ENCODE measurements at regions not wholly inside any gene's neighbourhood (a gene's known extent, or its start where the extent isn't known, plus 50 kb on each side); places are given as distances from the start of the nearest gene placed in this dataset.

- no peak overlapping the region for H3K4me3 ChIP-seq (ENCODE audit: extremely low read depth in 1 of 4, insufficient read depth in 2 of 4, low read depth in 3 of 4, low read length in 4 of 4)
- no peak for FAIRE-seq
Measured at GRCh38 chr5:12920527-12920926, 1016.3 kb upstream of the CTNND2 start.

More at GRCh38 chr5:12920527-12920926, 1016.3 kb upstream of the CTNND2 start:
- Histone ChIP-seq H3K4me1 (replicated peaks in 1 of 4; ENCODE audit: control insufficient read depth in 3 of 4, insufficient read depth in 4 of 4, low read length in 3 of 4) (no peaks in the 10 kb centered on the region), H4K20me1 (replicated peaks in 1 of 2; ENCODE audit: control insufficient read depth in 1 of 2, insufficient read depth in 2 of 2, low read length in 2 of 2) (no peaks in the 10 kb centered on the region), H4K5ac (ENCODE audit: insufficient read length, low read depth, low read length) (no peak overlapping the region), H3K23ac (ENCODE audit: insufficient read length) (no peak overlapping the region), H3K79me2 (ENCODE audit: control insufficient read depth in 1 of 2, insufficient read depth in 2 of 2, low read length in 2 of 2) (no peaks in the 10 kb centered on the region), H4K8ac (ENCODE audit: extremely low read depth, insufficient read depth, low read length) (no peak overlapping the region), H2BK12ac (ENCODE audit: low read depth, low read length) (no peak overlapping the region), H2BK120ac (replicated peaks; ENCODE audit: low read depth, low read length) (no peak overlapping the region), H3K27me3 (replicated peaks in 1 of 4; ENCODE audit: control insufficient read depth in 3 of 4, extremely low read depth in 1 of 4, insufficient read depth in 3 of 4, low read length in 3 of 4) (no peaks in the 10 kb centered on the region), H3K79me1 (ENCODE audit: low read depth, low read length) (no peaks in the 10 kb centered on the region), H3K9me3 (ENCODE audit: insufficient read depth in 2 of 2, low read depth in 1 of 2, low read length in 1 of 2) (no peaks in the 10 kb centered on the region), H3K23me2 (ENCODE audit: low read depth, low read length) (no peaks in the 10 kb centered on the region; the same call in 1 of the 2 replicates), H2AK5ac (ENCODE audit: low read depth, low read length) (no peak overlapping the region), H2BK5ac (ENCODE audit: low read depth, low read length) (no peak overlapping the region), H3K27ac (ENCODE audit: low read depth, low read length) (no peak overlapping the region), H3K4ac (replicated peaks; ENCODE audit: insufficient read length, low read depth, low read length) (no peak overlapping the region), H3K9ac (replicated peaks in 1 of 4; ENCODE audit: extremely low read depth in 1 of 4, low read depth in 3 of 4, low read length in 3 of 4) (no peak overlapping the region), H3K14ac (ENCODE audit: insufficient read length) (no peak overlapping the region), H4K91ac (replicated peaks; ENCODE audit: insufficient read length, low read length) (no peak overlapping the region), H3K36me3 (ENCODE audit: control insufficient read depth in 2 of 4, insufficient read depth in 4 of 4, low read length in 3 of 4) (no peaks in the 10 kb centered on the region), H2AFZ (ENCODE audit: low read length) (no peak overlapping the region), H3K4me2 (ENCODE audit: insufficient read depth in 1 of 2, low read depth in 2 of 2, low read length in 2 of 2) (no peak overlapping the region), H3K18ac (ENCODE audit: extremely low read depth, low read length) (no peak overlapping the region; the same call in 1 of the 2 replicates), H2BK15ac (ENCODE audit: low read length) (no peak overlapping the region), H3K56ac (replicated peaks; ENCODE audit: insufficient read length, low read depth, low read length) (no peak overlapping the region), H2BK20ac (ENCODE audit: low read length) (no peak overlapping the region)
- CTCF ChIA-PET (ENCODE audit: partially characterized antibody), result interaction anchor here (0.8 kb wide), 1 partner anchor 10 kb away, joined by 3 read pairs; no protein-coding TSS in a partner anchor
- DNase-seq (ENCODE audit: low read depth in 1 of 2, low spot score in 2 of 2), result no peak
- POLR2A ChIA-PET (ENCODE audit: partially characterized antibody), result no interaction called here
- WGBS, 2 experiments (ENCODE audit: extremely low coverage in 1 of 2, insufficient coverage in 1 of 2, insufficient read length in 1 of 2, insufficient replicate concordance in 2 of 2, low coverage in 1 of 2, low lambda C conversion rate in 2 of 2, missing lambda C conversion rate in 1 of 2), result 92% methylated on average over 2 of the region's 2 CpGs; no CpG with 5 or more reads in 1 of the 2 experiments
- TF ChIP-seq SRF (IDR thresholded peaks at IDR 0.05; ENCODE audit: low read depth, low read length) (no peak), MAX (IDR thresholded peaks at IDR 0.05) (no peak), EZH2 (IDR thresholded peaks at IDR 0.05; ENCODE audit: low read depth, low read length, severe bottlenecking) (no peak), JUN (IDR thresholded peaks at IDR 0.05; ENCODE audit: low read depth, low read length) (no peak)

Measured in H1 (cell line).